ENCODE measurements at regions not wholly inside any gene's neighbourhood (a gene's known extent, or its start where the extent isn't known, plus 50 kb on each side); places are given as distances from the start of the nearest gene placed in this dataset.

DNA sequence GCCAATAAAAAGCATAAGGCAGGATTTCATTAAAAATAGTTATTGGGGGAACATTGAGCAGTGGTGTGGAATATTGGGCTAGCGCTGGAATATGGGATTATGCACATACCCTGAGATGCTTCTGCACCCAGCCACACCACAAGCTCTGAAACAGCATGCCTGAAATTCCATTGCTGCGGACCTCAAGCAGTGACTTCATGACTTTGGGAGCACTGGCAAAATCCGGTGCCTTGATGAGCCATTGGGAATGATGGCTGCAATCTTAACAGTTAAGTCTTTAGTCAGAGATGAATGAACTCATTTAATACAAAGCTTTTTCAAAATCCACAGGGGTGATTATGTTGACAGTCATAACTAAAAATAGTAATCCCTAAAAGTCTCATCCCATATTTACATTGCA is 274.7 kb upstream of the MTPN start:
- Histone ChIP-seq H2AFZ (ENCODE audit: low read depth, low read length) (no peak overlapping the region), H3K4me1 (ENCODE audit: insufficient read depth, low read length) (no peaks in the 10 kb centered on the region), H3K4me3 (ENCODE audit: insufficient read depth, low read depth, low read length) (no peak overlapping the region), H3K27me3 (ENCODE audit: insufficient read depth, low read length) (no peaks in the 10 kb centered on the region), H3K79me2 (ENCODE audit: insufficient read depth, low read length) (no peaks in the 10 kb centered on the region), H3K9ac (ENCODE audit: low read length) (no peak overlapping the region), H3K4me2 (ENCODE audit: low read length) (no peak overlapping the region), H4K20me1 (ENCODE audit: insufficient read depth, low read length) (no peaks in the 10 kb centered on the region), H3K27ac (ENCODE audit: low read depth, low read length) (no peak overlapping the region), H3K36me3 (ENCODE audit: insufficient read depth, low read length) (no peaks in the 10 kb centered on the region), H3K9me3 (ENCODE audit: insufficient read depth, low read depth, low read length) (no peaks in the 10 kb centered on the region)
- peaks cover 2% of the 10 kb centered on the region for H3K4me1 Mint-ChIP-seq (ENCODE audit: low read depth, unreplicated experiment)
- DNase-seq (ENCODE audit: low read depth) (peak; percentile 13), FAIRE-seq (no peak)
- H3K4me3 Mint-ChIP-seq (ENCODE audit: unreplicated experiment) = no peak overlapping the region
- peaks cover 4% of the 10 kb centered on the region for H3K9me3 Mint-ChIP-seq (ENCODE audit: unreplicated experiment)
- H3K36me3 Mint-ChIP-seq (ENCODE audit: low read depth, unreplicated experiment) = no peaks in the 10 kb centered on the region
- no peak for TF ChIP-seq EZH2 (IDR thresholded peaks at IDR 0.05; ENCODE audit: insufficient read depth, low read length)
- TF ChIP-seq, protein P1, sequence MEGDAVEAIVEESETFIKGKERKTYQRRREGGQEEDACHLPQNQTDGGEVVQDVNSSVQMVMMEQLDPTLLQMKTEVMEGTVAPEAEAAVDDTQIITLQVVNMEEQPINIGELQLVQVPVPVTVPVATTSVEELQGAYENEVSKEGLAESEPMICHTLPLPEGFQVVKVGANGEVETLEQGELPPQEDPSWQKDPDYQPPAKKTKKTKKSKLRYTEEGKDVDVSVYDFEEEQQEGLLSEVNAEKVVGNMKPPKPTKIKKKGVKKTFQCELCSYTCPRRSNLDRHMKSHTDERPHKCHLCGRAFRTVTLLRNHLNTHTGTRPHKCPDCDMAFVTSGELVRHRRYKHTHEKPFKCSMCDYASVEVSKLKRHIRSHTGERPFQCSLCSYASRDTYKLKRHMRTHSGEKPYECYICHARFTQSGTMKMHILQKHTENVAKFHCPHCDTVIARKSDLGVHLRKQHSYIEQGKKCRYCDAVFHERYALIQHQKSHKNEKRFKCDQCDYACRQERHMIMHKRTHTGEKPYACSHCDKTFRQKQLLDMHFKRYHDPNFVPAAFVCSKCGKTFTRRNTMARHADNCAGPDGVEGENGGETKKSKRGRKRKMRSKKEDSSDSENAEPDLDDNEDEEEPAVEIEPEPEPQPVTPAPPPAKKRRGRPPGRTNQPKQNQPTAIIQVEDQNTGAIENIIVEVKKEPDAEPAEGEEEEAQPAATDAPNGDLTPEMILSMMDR (IDR thresholded peaks at IDR 0.05; ENCODE audit: insufficient read depth, low read depth, low read length) = no peak
- no peak overlapping the region for H3K27ac Mint-ChIP-seq (ENCODE audit: unreplicated experiment)
- H3K27me3 Mint-ChIP-seq (ENCODE audit: low read depth, unreplicated experiment) = no peaks in the 10 kb centered on the region

DNA sequence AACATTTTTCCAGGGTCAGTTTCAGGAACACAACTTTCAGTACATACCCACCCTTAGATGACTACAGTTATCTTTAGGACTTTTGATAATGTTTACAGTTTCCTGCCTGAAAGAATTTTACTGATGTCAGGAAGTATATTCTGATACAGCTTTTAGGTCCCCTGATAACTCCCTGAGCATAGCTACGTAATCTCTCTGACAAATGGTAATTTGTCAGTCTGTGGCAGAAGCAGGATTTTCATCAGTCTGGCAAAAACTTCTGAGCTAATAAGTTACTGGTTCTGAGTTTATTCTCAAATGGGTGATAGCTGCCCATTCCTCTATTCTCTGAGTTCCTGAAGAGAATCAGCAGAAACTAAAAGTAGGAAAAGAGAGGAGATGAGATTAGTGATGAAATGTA is 270.1 kb upstream of the MTPN start:
- Mint-ChIP-seq H3K4me3 (ENCODE audit: unreplicated experiment) (no peak overlapping the region), H3K4me1 (ENCODE audit: low read depth, unreplicated experiment) (peaks cover 2% of the 10 kb centered on the region), H3K36me3 (ENCODE audit: low read depth, unreplicated experiment) (no peaks in the 10 kb centered on the region), H3K9me3 (ENCODE audit: unreplicated experiment) (peaks cover 4% of the 10 kb centered on the region), H3K27me3 (ENCODE audit: low read depth, unreplicated experiment) (no peaks in the 10 kb centered on the region), H3K27ac (ENCODE audit: unreplicated experiment) (no peak overlapping the region)
- Histone ChIP-seq H2AFZ (ENCODE audit: low read depth, low read length) (no peak overlapping the region), H3K9me3 (ENCODE audit: insufficient read depth, low read depth, low read length) (no peaks in the 10 kb centered on the region), H3K27ac (ENCODE audit: low read depth, low read length) (no peak overlapping the region), H3K79me2 (ENCODE audit: insufficient read depth, low read length) (no peaks in the 10 kb centered on the region), H3K4me2 (ENCODE audit: low read length) (no peak overlapping the region), H3K4me3 (ENCODE audit: insufficient read depth, low read depth, low read length) (no peak overlapping the region), H3K9ac (ENCODE audit: low read length) (no peak overlapping the region), H3K27me3 (ENCODE audit: insufficient read depth, low read length) (no peaks in the 10 kb centered on the region), H3K36me3 (ENCODE audit: insufficient read depth, low read length) (no peaks in the 10 kb centered on the region), H3K4me1 (ENCODE audit: insufficient read depth, low read length) (no peaks in the 10 kb centered on the region), H4K20me1 (ENCODE audit: insufficient read depth, low read length) (no peaks in the 10 kb centered on the region)
- DNase-seq (ENCODE audit: low read depth) = no peak
- no peak for TF ChIP-seq EZH2 (IDR thresholded peaks at IDR 0.05; ENCODE audit: insufficient read depth, low read length)
- TF ChIP-seq, protein P1 (IDR thresholded peaks at IDR 0.05; ENCODE audit: insufficient read depth, low read depth, low read length) = no peak
- no peak for FAIRE-seq

DNA sequence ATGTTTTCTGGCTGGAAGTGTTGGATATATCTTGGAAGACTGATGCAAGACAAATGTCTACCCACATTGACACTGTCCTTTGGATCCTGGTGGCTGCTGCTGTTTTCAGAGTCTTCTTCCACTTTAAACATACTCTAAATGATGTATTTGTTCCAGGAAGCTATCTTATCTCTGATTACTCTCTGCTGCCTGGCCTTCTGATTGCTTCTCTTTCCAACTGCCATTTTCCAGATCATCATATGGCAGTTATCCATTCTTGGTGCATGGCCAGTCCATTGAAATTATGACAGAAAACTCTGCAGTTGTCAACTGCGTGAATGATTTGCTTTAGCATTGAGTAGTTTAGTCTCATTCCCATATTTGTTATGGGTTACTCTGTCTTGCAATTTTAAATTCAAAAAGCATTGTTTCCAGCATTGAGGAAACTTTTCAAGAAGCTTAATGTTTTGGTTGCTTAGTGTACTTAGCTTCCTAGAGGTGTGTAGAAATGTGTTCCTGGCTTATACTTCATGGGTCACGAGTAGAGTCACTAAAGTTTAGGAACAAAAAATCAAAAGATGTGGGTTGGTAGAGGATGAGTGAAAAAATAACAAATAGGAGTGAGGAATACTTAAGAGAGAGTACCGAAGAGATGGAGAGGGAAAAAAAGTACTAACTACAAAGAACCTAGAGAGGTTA is 268.3 kb upstream of the MTPN start:
- Histone ChIP-seq H3K79me2 (ENCODE audit: insufficient read depth, low read length) (no peaks in the 10 kb centered on the region), H4K20me1 (ENCODE audit: insufficient read depth, low read length) (no peaks in the 10 kb centered on the region), H3K4me3 (ENCODE audit: insufficient read depth, low read depth, low read length) (no peak overlapping the region), H3K9me3 (ENCODE audit: insufficient read depth, low read depth, low read length) (no peaks in the 10 kb centered on the region), H3K9ac (ENCODE audit: low read length) (no peak overlapping the region), H3K4me2 (ENCODE audit: low read length) (no peak overlapping the region), H3K36me3 (ENCODE audit: insufficient read depth, low read length) (no peaks in the 10 kb centered on the region), H3K27ac (ENCODE audit: low read depth, low read length) (no peak overlapping the region), H2AFZ (ENCODE audit: low read depth, low read length) (no peak overlapping the region), H3K27me3 (ENCODE audit: insufficient read depth, low read length) (no peaks in the 10 kb centered on the region), H3K4me1 (ENCODE audit: insufficient read depth, low read length) (no peaks in the 10 kb centered on the region)
- TF ChIP-seq, protein P1 (IDR thresholded peaks at IDR 0.05; ENCODE audit: insufficient read depth, low read depth, low read length) = no peak
- TF ChIP-seq EZH2 (IDR thresholded peaks at IDR 0.05; ENCODE audit: insufficient read depth, low read length) = no peak
- H3K27me3 Mint-ChIP-seq (ENCODE audit: low read depth, unreplicated experiment) = no peaks in the 10 kb centered on the region
- DNase-seq (ENCODE audit: low read depth) (no peak), FAIRE-seq (no peak)
- no peak overlapping the region for H3K4me3 Mint-ChIP-seq (ENCODE audit: unreplicated experiment)
- H3K27ac Mint-ChIP-seq (ENCODE audit: unreplicated experiment) = no peak overlapping the region
- H3K4me1 Mint-ChIP-seq (ENCODE audit: low read depth, unreplicated experiment) = no peaks in the 10 kb centered on the region
- H3K36me3 Mint-ChIP-seq (ENCODE audit: low read depth, unreplicated experiment) = no peaks in the 10 kb centered on the region
- H3K9me3 Mint-ChIP-seq (ENCODE audit: unreplicated experiment) = peaks cover 4% of the 10 kb centered on the region
